Neural cell (in vitro differentiated cells): ENCODE measurements at regions not wholly inside any gene's neighbourhood (a gene's known extent, or its start where the extent isn't known, plus 50 kb on each side); places are given as distances from the start of the nearest gene placed in this dataset.

Experiments used
- H2AFZ ChIP-seq: fragments of 200-600, 300-800 bp; sonication (generic), shearing (Covaris generic); 2 replicates; pipeline ENCODE4 v1.6.0; 2014; ENCODE audit warnings: low read depth, mild to moderate bottlenecking, antibody characterized with exemption, low read length, moderate library complexity
- H3F3A ChIP-seq: fragments of 200-600 bp; shearing (Covaris generic); 2 replicates; pipeline ENCODE4 v1.6.1; 2016; ENCODE audit warnings: mild to moderate bottlenecking, moderate library complexity, mixed read lengths, antibody characterized with exemption, low read length; ENCODE audit not compliant: insufficient read depth, poor library complexity, severe bottlenecking
- H3K27ac ChIP-seq: fragments of 200-600, 300-800 bp; sonication (generic), shearing (Covaris generic); 2 replicates; pipeline ENCODE4 v1.5.1; 2014; ENCODE audit warnings: mild to moderate bottlenecking, low read length, moderate library complexity
- H3K27me3 ChIP-seq: fragments of 300-800, 200-600 bp; sonication (generic), shearing (Covaris generic); 2 replicates; pipeline ENCODE4 v1.6.0; 2014; ENCODE audit warnings: mild to moderate bottlenecking, low read depth, low read length, moderate library complexity; ENCODE audit not compliant: insufficient read depth
- H3K36me3 ChIP-seq: fragments of 300-800, 200-600 bp; sonication (generic), shearing (Covaris generic); 2 replicates; pipeline ENCODE4 v1.5.1; 2014; ENCODE audit warnings: mild to moderate bottlenecking, antibody characterized with exemption, low read length, moderate library complexity; ENCODE audit not compliant: insufficient read depth
- H3K4me2 ChIP-seq: fragments of 300-800, 200-600 bp; sonication (generic), shearing (Covaris generic); 2 replicates; pipeline ENCODE4 v1.6.0; 2014; ENCODE audit warnings: mild to moderate bottlenecking, low read length
- H3K4me3 ChIP-seq: fragments of 300-800, 200-600 bp; sonication (generic), shearing (Covaris generic); 2 replicates; pipeline ENCODE4 v1.5.1; 2014; ENCODE audit warnings: mild to moderate bottlenecking, low read length, moderate library complexity
- H3K79me2 ChIP-seq: fragments of 200-600 bp; shearing (Covaris generic); replicated peaks from 2 replicates; pipeline ENCODE4 v1.6.0; 2014; ENCODE audit warnings: mild to moderate bottlenecking, low read length, moderate library complexity; ENCODE audit not compliant: insufficient read depth
- H3K9ac ChIP-seq: fragments of 300-800, 200-600 bp; sonication (generic), shearing (Covaris generic); 2 replicates; pipeline ENCODE4 v1.6.1; 2016; ENCODE audit warnings: mild to moderate bottlenecking, low read length, mixed read lengths
- H3K9me2 ChIP-seq: fragments of 200-600 bp; shearing (Covaris generic); 2 replicates; pipeline ENCODE4 v1.6.1; 2016; ENCODE audit warnings: mild to moderate bottlenecking, low read length, mixed read lengths; ENCODE audit not compliant: insufficient read depth
- H3K9me3 ChIP-seq: fragments of 200-600, 300-800 bp; sonication (generic), shearing (Covaris generic); 2 replicates; pipeline ENCODE4 v1.6.1; 2016; ENCODE audit warnings: mild to moderate bottlenecking, mixed run types, low read length, moderate library complexity, mixed read lengths
- H4K20me1 ChIP-seq: fragments of 200-600 bp; shearing (Covaris generic); 2 replicates; pipeline ENCODE4 v1.6.1; 2016; ENCODE audit warnings: mild to moderate bottlenecking, mixed run types; ENCODE audit not compliant: insufficient read depth
- CTCF ChIP-seq: fragments of 450-650 bp; IDR thresholded peaks from 2 replicates; pipeline ENCODE4 v1.5.1; 2014; ENCODE audit warnings: antibody characterized with exemption, mild to moderate bottlenecking, moderate library complexity; ENCODE audit not compliant: poor library complexity, severe bottlenecking
- EP300 ChIP-seq: fragments of 450-650 bp; conservative IDR thresholded peaks from 2 replicates; pipeline ENCODE4 v1.6.1; 2014; ENCODE audit warnings: antibody characterized with exemption, mild to moderate bottlenecking, moderate library complexity; ENCODE audit not compliant: poor library complexity, severe bottlenecking
- EZH2 ChIP-seq: fragments of 200-600, 300-800 bp; shearing (Covaris generic), sonication (generic); IDR thresholded peaks from 2 replicates; pipeline ENCODE4 v1.6.1; 2014; ENCODE audit warnings: antibody characterized with exemption, low read length, borderline replicate concordance, mild to moderate bottlenecking; ENCODE audit not compliant: insufficient read depth, poor library complexity, severe bottlenecking
- MXI1 ChIP-seq: fragments of 450-650 bp; conservative IDR thresholded peaks from 2 replicates; pipeline ENCODE4 v1.6.1; 2014; ENCODE audit warnings: antibody characterized with exemption, mild to moderate bottlenecking; ENCODE audit not compliant: poor library complexity, severe bottlenecking
- POLR2AphosphoS5 ChIP-seq: IDR thresholded peaks from 2 replicates; pipeline ENCODE4 v1.6.1; 2012
- RAD21 ChIP-seq: fragments of 450-650 bp; conservative IDR thresholded peaks from 2 replicates; pipeline ENCODE4 v1.6.1; 2014; ENCODE audit warnings: antibody characterized with exemption, mild to moderate bottlenecking, moderate library complexity
- REST ChIP-seq: IDR thresholded peaks from 2 replicates; pipeline ENCODE4 v1.6.1; 2012; ENCODE audit warnings: borderline replicate concordance
- SMC3 ChIP-seq: fragments of 450-650 bp; conservative IDR thresholded peaks from 2 replicates; pipeline ENCODE4 v1.6.1; 2014; ENCODE audit warnings: antibody characterized with exemption, mild to moderate bottlenecking, moderate library complexity; ENCODE audit not compliant: poor library complexity
- TAF1 ChIP-seq: IDR thresholded peaks from 2 replicates; pipeline ENCODE4 v1.6.1; 2012; ENCODE audit warnings: low read depth

GRCh38 chr4:106818764-106819163 lies 217.3 kb downstream of the DKK2 start:
- Histone ChIP-seq H4K20me1 (no peaks in the 10 kb centered on the region), H3K4me3 (no peak overlapping the region), H3K27ac (no peak overlapping the region), H3K9me3 (no peaks in the 10 kb centered on the region), H3K79me2 (no peaks in the 10 kb centered on the region), H3K36me3 (no peaks in the 10 kb centered on the region), H3K4me2 (no peak overlapping the region), H3F3A (no peaks in the 10 kb centered on the region), H2AFZ (no peak overlapping the region), H3K9ac (no peak overlapping the region), H3K9me2 (no peaks in the 10 kb centered on the region), H3K27me3 (no peaks in the 10 kb centered on the region)
- TF ChIP-seq CTCF: peak; percentile 20
- TF ChIP-seq EZH2: no peak

DNA sequence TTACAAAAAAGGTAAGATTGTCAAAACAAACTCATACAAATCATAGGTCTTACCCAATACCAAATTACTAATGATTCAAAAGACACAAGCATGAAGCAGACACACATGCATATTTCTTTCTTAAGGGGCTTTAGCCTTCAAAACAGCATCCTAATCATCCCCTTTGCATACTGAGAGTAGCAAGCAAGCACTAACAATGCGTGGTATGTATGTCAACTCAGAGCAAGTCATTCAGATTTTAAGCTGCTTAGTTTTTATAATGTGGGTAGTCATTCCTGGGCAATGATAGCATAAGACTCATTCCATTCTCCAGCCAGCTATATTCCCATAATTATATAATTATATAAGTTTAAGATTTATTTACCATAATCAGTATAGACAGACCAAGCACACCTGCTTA lies 219.6 kb downstream of the DKK2 start:
- Histone ChIP-seq H4K20me1 (no peaks in the 10 kb centered on the region), H3K36me3 (no peaks in the 10 kb centered on the region), H3K27ac (no peak overlapping the region), H3K9ac (no peak overlapping the region), H3K27me3 (no peaks in the 10 kb centered on the region), H2AFZ (no peak overlapping the region), H3K4me3 (no peak overlapping the region), H3F3A (no peaks in the 10 kb centered on the region), H3K9me3 (no peaks in the 10 kb centered on the region), H3K9me2 (no peaks in the 10 kb centered on the region), H3K79me2 (no peaks in the 10 kb centered on the region), H3K4me2 (no peak overlapping the region)
- TF ChIP-seq EZH2 (no peak), SMC3 (no peak), REST (no peak), POLR2AphosphoS5 (no peak), EP300 (no peak), CTCF (no peak), TAF1 (no peak), RAD21 (no peak), MXI1 (no peak)
